ENCODE measurements at regions not wholly inside any gene's neighbourhood (a gene's known extent, or its start where the extent isn't known, plus 50 kb on each side); places are given as distances from the start of the nearest gene placed in this dataset.

- TF ChIP-seq CTCF (IDR thresholded peaks at IDR 0.05) (no peak), POLR2AphosphoS5 (IDR thresholded peaks at IDR 0.05) (no peak), POLR2A (IDR thresholded peaks at IDR 0.05) (no peak), EP300 (IDR thresholded peaks at IDR 0.05) (no peak)
These were observed 354.5 kb upstream of the CITED2 start for GRCh38 chr6:139728876-139729427.
